ENCODE measurements at regions not wholly inside any gene's neighbourhood (a gene's known extent, or its start where the extent isn't known, plus 50 kb on each side); places are given as distances from the start of the nearest gene placed in this dataset.

DNA sequence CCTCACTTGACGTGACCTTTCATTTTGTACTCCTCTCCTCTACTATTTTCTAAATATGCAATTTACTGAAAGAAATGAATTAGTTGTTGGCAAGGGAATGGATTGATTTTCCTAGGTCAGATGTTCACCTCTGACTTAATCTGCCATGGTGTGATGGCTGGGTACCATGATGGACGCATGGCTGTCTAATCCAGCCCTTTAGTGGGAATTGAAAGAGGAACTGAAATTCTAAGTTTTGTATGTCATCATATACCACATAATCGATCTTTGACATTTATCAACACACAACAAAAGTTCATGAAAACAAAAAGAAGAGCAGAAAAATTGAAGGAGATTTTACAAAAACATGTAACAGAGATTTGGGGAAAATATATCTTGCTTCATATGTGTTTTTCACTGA, 331.3 kb upstream of the SNX7 start:
- H3K36me3 ChIP-seq: no peaks in the 10 kb centered on the region
- intact Hi-C loops (cut with micrococcal nuclease): no loop called here
- no peak for DNase-seq
- TF ChIP-seq, protein P1, sequence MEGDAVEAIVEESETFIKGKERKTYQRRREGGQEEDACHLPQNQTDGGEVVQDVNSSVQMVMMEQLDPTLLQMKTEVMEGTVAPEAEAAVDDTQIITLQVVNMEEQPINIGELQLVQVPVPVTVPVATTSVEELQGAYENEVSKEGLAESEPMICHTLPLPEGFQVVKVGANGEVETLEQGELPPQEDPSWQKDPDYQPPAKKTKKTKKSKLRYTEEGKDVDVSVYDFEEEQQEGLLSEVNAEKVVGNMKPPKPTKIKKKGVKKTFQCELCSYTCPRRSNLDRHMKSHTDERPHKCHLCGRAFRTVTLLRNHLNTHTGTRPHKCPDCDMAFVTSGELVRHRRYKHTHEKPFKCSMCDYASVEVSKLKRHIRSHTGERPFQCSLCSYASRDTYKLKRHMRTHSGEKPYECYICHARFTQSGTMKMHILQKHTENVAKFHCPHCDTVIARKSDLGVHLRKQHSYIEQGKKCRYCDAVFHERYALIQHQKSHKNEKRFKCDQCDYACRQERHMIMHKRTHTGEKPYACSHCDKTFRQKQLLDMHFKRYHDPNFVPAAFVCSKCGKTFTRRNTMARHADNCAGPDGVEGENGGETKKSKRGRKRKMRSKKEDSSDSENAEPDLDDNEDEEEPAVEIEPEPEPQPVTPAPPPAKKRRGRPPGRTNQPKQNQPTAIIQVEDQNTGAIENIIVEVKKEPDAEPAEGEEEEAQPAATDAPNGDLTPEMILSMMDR (IDR thresholded peaks at IDR 0.05; ENCODE audit: borderline replicate concordance): no peak
- H3K27me3 ChIP-seq (ENCODE audit: low read depth): no peaks in the 10 kb centered on the region
- no peak overlapping the region for H3K4me3 ChIP-seq
- H3K4me1 ChIP-seq: peaks cover 4% of the 10 kb centered on the region
- H3K27ac ChIP-seq (replicated peaks): no peak overlapping the region
- H3K9me3 ChIP-seq (replicated peaks): no peaks in the 10 kb centered on the region

- Histone ChIP-seq H3K36me3 (no peaks in the 10 kb centered on the region), H3K4me1 (peaks cover 10% of the 10 kb centered on the region), H3K27ac (replicated peaks) (no peak overlapping the region), H3K27me3 (ENCODE audit: low read depth) (no peaks in the 10 kb centered on the region), H3K4me3 (no peak overlapping the region), H3K9me3 (replicated peaks) (no peaks in the 10 kb centered on the region)
- DNase-seq: no peak
- intact Hi-C loops (cut with micrococcal nuclease): no loop called here
- TF ChIP-seq, protein P1 (IDR thresholded peaks at IDR 0.05; ENCODE audit: borderline replicate concordance): no peak
Observed at GRCh38 chr1:98328855-98329254, 332.7 kb upstream of the SNX7 start.

GRCh38 chr1:98327220-98327861, 334.2 kb upstream of the SNX7 start:
- no peak for DNase-seq
- H3K4me1 ChIP-seq: peaks cover 20% of the 10 kb centered on the region

DNA sequence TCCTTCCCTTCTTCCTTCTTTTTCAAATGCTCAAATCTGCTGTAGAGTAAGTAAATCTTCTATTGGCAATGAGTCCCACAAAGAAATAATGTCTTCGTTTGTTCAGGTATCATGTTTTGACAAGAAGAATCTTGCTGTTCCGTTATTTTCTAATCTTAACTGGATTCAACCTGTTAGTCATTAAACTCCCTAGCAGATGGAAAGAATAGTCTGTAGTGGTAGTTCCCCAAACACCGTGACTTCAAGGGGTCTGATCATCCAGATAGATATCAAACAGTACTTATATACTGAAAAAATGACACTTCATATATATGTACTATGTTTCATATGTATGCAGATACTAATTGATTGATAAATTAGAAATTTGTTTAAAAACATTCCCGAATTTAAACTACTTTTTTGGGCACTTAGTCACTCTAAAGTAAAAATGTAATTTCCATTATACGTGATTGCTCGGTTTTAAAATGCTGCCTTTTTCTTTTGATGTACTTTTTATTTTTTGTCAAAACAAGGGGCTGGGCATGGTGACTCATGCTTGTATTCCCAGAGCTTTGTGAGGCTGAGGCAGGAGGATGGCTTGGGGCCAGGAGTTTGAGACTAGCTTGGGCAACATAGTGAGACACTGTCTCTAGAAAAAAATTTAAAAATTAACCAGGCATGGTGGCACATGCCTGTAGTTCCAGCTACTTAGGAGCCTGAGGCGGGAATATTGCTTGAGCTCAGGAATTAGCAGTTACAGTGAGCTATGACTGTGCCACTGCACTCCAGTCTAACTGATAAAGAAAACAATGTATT, 335.7 kb upstream of the SNX7 start:
- no peak overlapping the region for H3K4me3 ChIP-seq
- H3K9me3 ChIP-seq (replicated peaks): no peaks in the 10 kb centered on the region
- TF ChIP-seq, protein P1 (IDR thresholded peaks at IDR 0.05; ENCODE audit: borderline replicate concordance): no peak
- H3K27me3 ChIP-seq (ENCODE audit: low read depth): no peaks in the 10 kb centered on the region
- intact Hi-C loops (cut with micrococcal nuclease): no loop called here
- H3K27ac ChIP-seq (replicated peaks): no peak overlapping the region
- no peaks in the 10 kb centered on the region for H3K36me3 ChIP-seq
- H3K4me1 ChIP-seq: peaks cover 20% of the 10 kb centered on the region
- peak; percentile 46 for DNase-seq

More at GRCh38 chr1:98327220-98327861, 334.2 kb upstream of the SNX7 start:
- intact Hi-C loops (cut with micrococcal nuclease): no loop called here
- Histone ChIP-seq H3K36me3 (no peaks in the 10 kb centered on the region), H3K27me3 (ENCODE audit: low read depth) (no peaks in the 10 kb centered on the region), H3K9me3 (replicated peaks) (no peaks in the 10 kb centered on the region), H3K4me3 (no peak overlapping the region), H3K27ac (replicated peaks) (peak overlapping the region; percentile 48)
- TF ChIP-seq, protein P1 (IDR thresholded peaks at IDR 0.05; ENCODE audit: borderline replicate concordance): no peak

GRCh38 chr1:98323906-98324358, 337.6 kb upstream of the SNX7 start:
- no peak for DNase-seq
- H3K4me1 ChIP-seq: peaks cover 20% of the 10 kb centered on the region
- peak overlapping the region; percentile 63 for H3K27ac ChIP-seq (replicated peaks)
- no peaks in the 10 kb centered on the region for H3K9me3 ChIP-seq (replicated peaks)
- H3K4me3 ChIP-seq: no peak overlapping the region
- no peaks in the 10 kb centered on the region for H3K27me3 ChIP-seq (ENCODE audit: low read depth)
- intact Hi-C loops (cut with micrococcal nuclease): no loop called here
- TF ChIP-seq, protein P1 (IDR thresholded peaks at IDR 0.05; ENCODE audit: borderline replicate concordance): no peak
- H3K36me3 ChIP-seq: no peaks in the 10 kb centered on the region

Data from left ventricle myocardium inferior (tissue), 1 donor.